IMR-90 (cell line): ENCODE measurements at regions not wholly inside any gene's neighbourhood (a gene's known extent, or its start where the extent isn't known, plus 50 kb on each side); places are given as distances from the start of the nearest gene placed in this dataset.

Experiments
- ATAC-seq: fragments of 200-7000 bp; cut with Tn5 transposase; 2 replicates; pipeline ENCODE4 v1.9.1; 2020; ENCODE audit warnings: low read depth, mild to moderate bottlenecking, moderate library complexity
- BruUV-seq: library from RNA; stranded (reverse); fragments of 400-500 nt; replicated peaks from 2 replicates; lab custom pipeline; 2021; lab: Mats Ljungman, UMichigan
- CTCF ChIA-PET: fragments of 300-600 bp; formaldehyde crosslinking; extraction: SDS; loops from one replicate; lab custom pipeline; 2021; ENCODE audit warnings: antibody characterized with exemption; lab: Yijun Ruan, JAX
- POLR2A ChIA-PET: fragments of 300-600 bp; sonication (Branson Sonifier 250); formaldehyde crosslinking; loops from one replicate; lab custom pipeline; 2022; ENCODE audit warnings: antibody characterized with exemption; ENCODE audit not compliant: unreplicated experiment; lab: Charles Lee
- DNase-seq: peaks from one replicate; pipeline ENCODE4 v3.0.0; 2013
- H2AFZ ChIP-seq: replicated peaks from 2 replicates; pipeline ENCODE3; 2013; ENCODE audit warnings: low read length, mild to moderate bottlenecking; ENCODE audit not compliant: poor library complexity
- H2AK5ac ChIP-seq: 2 replicates; pipeline ENCODE4 v1.6.1; 2013; ENCODE audit warnings: low read depth, low read length, inconsistent platforms
- H2AK9ac ChIP-seq: replicated peaks from 2 replicates; pipeline ENCODE3; 2013; ENCODE audit warnings: mild to moderate bottlenecking, low read depth, low read length, moderate library complexity; ENCODE audit not compliant: poor library complexity
- H2BK120ac ChIP-seq: 2 replicates; pipeline ENCODE4 v1.6.1; 2013; ENCODE audit warnings: low read depth, low read length, inconsistent platforms
- H2BK15ac ChIP-seq: 3 replicates; pipeline ENCODE4 v1.6.1; 2013; ENCODE audit warnings: low read depth, low read length, inconsistent platforms
- H2BK20ac ChIP-seq: 2 replicates; pipeline ENCODE4 v1.6.1; 2013; ENCODE audit warnings: low read depth, mild to moderate bottlenecking, inconsistent platforms, low read length, moderate library complexity
- H2BK5ac ChIP-seq: 2 replicates; pipeline ENCODE4 v1.6.1; 2013; ENCODE audit warnings: mild to moderate bottlenecking, low read depth, low read length, inconsistent platforms; ENCODE audit not compliant: poor library complexity, severe bottlenecking
- H3K14ac ChIP-seq: replicated peaks from 2 replicates; pipeline ENCODE4 v1.6.1; 2013; ENCODE audit warnings: low read depth, low read length, inconsistent platforms
- H3K18ac ChIP-seq: 2 replicates; pipeline ENCODE4 v1.6.1; 2013; ENCODE audit warnings: low read depth, low read length, control low read depth
- H3K23ac ChIP-seq: 2 replicates; pipeline ENCODE4 v1.6.1; 2013; ENCODE audit warnings: low read depth, low read length, inconsistent platforms
- H3K27ac ChIP-seq: 2 replicates; pipeline ENCODE4 v1.5.1; 2013; ENCODE audit warnings: mild to moderate bottlenecking, control low read depth, low read length; ENCODE audit not compliant: insufficient read depth
- H3K27me3 ChIP-seq: 2 replicates; pipeline ENCODE4 v1.6.1; 2013; ENCODE audit warnings: low read length; ENCODE audit not compliant: control insufficient read depth, insufficient read depth
- H3K36me3 ChIP-seq: 2 replicates; pipeline ENCODE4 v1.6.1; 2013; ENCODE audit warnings: low read length, mixed read lengths; ENCODE audit not compliant: control insufficient read depth, insufficient read depth
- H3K4ac ChIP-seq: 2 replicates; pipeline ENCODE4 v1.6.1; 2013; ENCODE audit warnings: low read depth, low read length, inconsistent platforms
- H3K4me1 ChIP-seq: 2 replicates; pipeline ENCODE4 v1.6.1; 2013; ENCODE audit warnings: low read length, mixed read lengths; ENCODE audit not compliant: control insufficient read depth, insufficient read depth
- H3K4me2 ChIP-seq: 2 replicates; pipeline ENCODE4 v1.6.1; 2013; ENCODE audit warnings: low read depth, mild to moderate bottlenecking, control low read depth, low read length, moderate library complexity
- H3K4me3 ChIP-seq: 2 replicates; pipeline ENCODE4 v1.5.1; 2013; ENCODE audit warnings: low read depth, mild to moderate bottlenecking, control low read depth, low read length, moderate library complexity; ENCODE audit not compliant: insufficient read depth
- H3K56ac ChIP-seq: 2 replicates; pipeline ENCODE4 v1.6.1; 2013; ENCODE audit warnings: low read length, inconsistent platforms; ENCODE audit not compliant: insufficient read depth; ENCODE audit errors: extremely low read depth
- H3K79me1 ChIP-seq, 2 experiments: 2 replicates each; pipeline ENCODE4 v1.6.1; 2013; ENCODE audit warnings: low read length in 2 of 2, inconsistent platforms in 1 of 2, low read depth in 1 of 2
- H3K9ac ChIP-seq: 2 replicates; pipeline ENCODE4 v1.6.1; 2013; ENCODE audit warnings: low read depth, low read length, control low read depth
- H3K9me1 ChIP-seq: 2 replicates; pipeline ENCODE4 v1.6.1; 2013; ENCODE audit warnings: low read length, inconsistent platforms; ENCODE audit not compliant: insufficient read depth
- H3K9me3 ChIP-seq: 2 replicates; pipeline ENCODE4 v1.6.1; 2013; ENCODE audit warnings: low read length; ENCODE audit not compliant: control insufficient read depth, insufficient read depth
- H4K20me1 ChIP-seq: 2 replicates; pipeline ENCODE4 v1.6.1; 2013; ENCODE audit warnings: low read length, inconsistent platforms; ENCODE audit not compliant: insufficient read depth
- H4K5ac ChIP-seq: 2 replicates; pipeline ENCODE4 v1.6.1; 2013; ENCODE audit warnings: mild to moderate bottlenecking, low read depth, low read length, control low read depth
- H4K8ac ChIP-seq, 2 experiments: 2 replicates each; pipeline ENCODE4 v1.6.1; 2013; ENCODE audit warnings: low read depth in 2 of 2, low read length in 2 of 2, control low read depth in 1 of 2, inconsistent platforms in 1 of 2
- H4K91ac ChIP-seq: 2 replicates; pipeline ENCODE4 v1.6.1; 2013; ENCODE audit warnings: low read depth, low read length, inconsistent platforms; ENCODE audit not compliant: insufficient read depth
- MAFK ChIP-seq: IDR thresholded peaks from 2 replicates; pipeline ENCODE4 v1.6.1; 2012; ENCODE audit warnings: low read depth, low read length, improper control_type of control experiment
- WGBS, 2 experiments: methylation state at CpG; one replicate each; pipeline versions ENCODE4 v1.1.5 to v1.1.7; 2013; ENCODE audit warnings: missing lambda C conversion rate in 2 of 2; ENCODE audit not compliant: insufficient read length in 1 of 2; ENCODE audit errors: extremely low coverage in 2 of 2; 5-methylcytosine and 5-hydroxymethylcytosine counted together
- dilution Hi-C: fragments of 300-500 bp; cut with HindIII; formaldehyde crosslinking; loops from one replicate; pipeline ENCODE4 v1.14.3; 2018; ENCODE audit warnings: low sequenced_read_pairs; ENCODE audit not compliant: unreplicated experiment
- in situ Hi-C: fragments of 300-500 bp; cut with MboI; formaldehyde crosslinking; loops from 3 replicates; pipeline ENCODE4 v1.14.3; 2019; ENCODE audit warnings: low sequenced_read_pairs, inconsistent platforms, mixed read lengths
- intact Hi-C: fragments of 100-400 bp; cut with micrococcal nuclease; formaldehyde crosslinking; loops from 2 replicates; pipeline ENCODE4 v1.10.0; 2022

GRCh38 chr11:28951191-28951590 is 843.0 kb downstream of the METTL15 start:
- Histone ChIP-seq H4K8ac (no peak overlapping the region), H3K4ac (no peak overlapping the region), H4K20me1 (no peaks in the 10 kb centered on the region), H2BK120ac (no peak overlapping the region), H3K79me1 (no peaks in the 10 kb centered on the region), H3K36me3 (no peaks in the 10 kb centered on the region), H3K9me3 (peaks cover 4% of the 10 kb centered on the region; the same call in 1 of the 2 replicates), H3K27me3 (no peaks in the 10 kb centered on the region), H3K23ac (no peak overlapping the region), H3K56ac (no peak overlapping the region), H2BK15ac (no peak overlapping the region), H3K4me2 (no peak overlapping the region), H2AK5ac (no peak overlapping the region), H2AK9ac (no peak overlapping the region), H3K4me3 (no peak overlapping the region), H2AFZ (no peak overlapping the region), H3K27ac (no peak overlapping the region), H3K4me1 (no peaks in the 10 kb centered on the region), H2BK20ac (no peak overlapping the region), H3K9me1 (no peaks in the 10 kb centered on the region), H2BK5ac (no peak overlapping the region), H4K5ac (no peak overlapping the region), H3K14ac (no peak overlapping the region), H4K91ac (no peak overlapping the region), H3K9ac (no peak overlapping the region), H3K18ac (no peak overlapping the region)
- WGBS, 2 experiments, result no CpG with 5 or more reads among the region's 1 CpG
- dilution Hi-C loops (no loop called here), in situ Hi-C loops (no loop called here), intact Hi-C loops (no loop called here)
- no TSS peak for BruUV-seq
- TF ChIP-seq MAFK, result no peak
- POLR2A ChIA-PET, result no interaction called here
- ATAC-seq, result no peak
- CTCF ChIA-PET, result no interaction called here
- no peak for DNase-seq
